ENCODE measurements at regions not wholly inside any gene's neighbourhood (a gene's known extent, or its start where the extent isn't known, plus 50 kb on each side); places are given as distances from the start of the nearest gene placed in this dataset.

DNA sequence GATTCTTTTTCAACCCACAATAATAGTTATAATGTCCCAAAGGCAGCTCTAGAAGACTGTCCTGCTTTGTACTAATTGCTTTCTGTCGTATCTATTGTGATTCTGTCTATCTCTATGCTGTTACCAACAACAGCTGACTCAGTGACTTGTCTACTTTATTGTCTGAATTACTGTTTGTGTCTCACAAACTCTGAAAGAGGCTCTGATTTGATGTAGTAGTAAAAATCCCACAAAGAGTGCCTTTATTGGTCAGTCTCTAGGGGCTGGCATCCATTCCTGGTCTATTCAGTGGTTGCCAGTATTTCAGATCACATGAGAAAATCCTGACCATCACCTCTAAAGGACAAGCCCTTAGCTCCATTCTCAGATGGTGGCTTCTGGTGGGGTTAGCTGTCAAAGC, 254.2 kb downstream of the NSUN3 start:
- TF ChIP-seq, protein P1, sequence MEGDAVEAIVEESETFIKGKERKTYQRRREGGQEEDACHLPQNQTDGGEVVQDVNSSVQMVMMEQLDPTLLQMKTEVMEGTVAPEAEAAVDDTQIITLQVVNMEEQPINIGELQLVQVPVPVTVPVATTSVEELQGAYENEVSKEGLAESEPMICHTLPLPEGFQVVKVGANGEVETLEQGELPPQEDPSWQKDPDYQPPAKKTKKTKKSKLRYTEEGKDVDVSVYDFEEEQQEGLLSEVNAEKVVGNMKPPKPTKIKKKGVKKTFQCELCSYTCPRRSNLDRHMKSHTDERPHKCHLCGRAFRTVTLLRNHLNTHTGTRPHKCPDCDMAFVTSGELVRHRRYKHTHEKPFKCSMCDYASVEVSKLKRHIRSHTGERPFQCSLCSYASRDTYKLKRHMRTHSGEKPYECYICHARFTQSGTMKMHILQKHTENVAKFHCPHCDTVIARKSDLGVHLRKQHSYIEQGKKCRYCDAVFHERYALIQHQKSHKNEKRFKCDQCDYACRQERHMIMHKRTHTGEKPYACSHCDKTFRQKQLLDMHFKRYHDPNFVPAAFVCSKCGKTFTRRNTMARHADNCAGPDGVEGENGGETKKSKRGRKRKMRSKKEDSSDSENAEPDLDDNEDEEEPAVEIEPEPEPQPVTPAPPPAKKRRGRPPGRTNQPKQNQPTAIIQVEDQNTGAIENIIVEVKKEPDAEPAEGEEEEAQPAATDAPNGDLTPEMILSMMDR (IDR thresholded peaks at IDR 0.05), result no peak
- TF ChIP-seq POLR2A (IDR thresholded peaks at IDR 0.05), result no peak
